HG03342 (cell line): ENCODE measurements at regions not wholly inside any gene's neighbourhood (a gene's known extent, or its start where the extent isn't known, plus 50 kb on each side); places are given as distances from the start of the nearest gene placed in this dataset.

Experiments
- ATAC-seq: cut with Tn5 transposase; IDR thresholded peaks from one replicate; pipeline ENCODE4 v1.9.1; 2021; ENCODE audit warnings: mild to moderate bottlenecking, moderate library complexity; ENCODE audit not compliant: unreplicated experiment

- ATAC-seq, result no peak
Measured at GRCh38 chr5:86875539-86875938, 257.8 kb downstream of the COX7C start.

DNA sequence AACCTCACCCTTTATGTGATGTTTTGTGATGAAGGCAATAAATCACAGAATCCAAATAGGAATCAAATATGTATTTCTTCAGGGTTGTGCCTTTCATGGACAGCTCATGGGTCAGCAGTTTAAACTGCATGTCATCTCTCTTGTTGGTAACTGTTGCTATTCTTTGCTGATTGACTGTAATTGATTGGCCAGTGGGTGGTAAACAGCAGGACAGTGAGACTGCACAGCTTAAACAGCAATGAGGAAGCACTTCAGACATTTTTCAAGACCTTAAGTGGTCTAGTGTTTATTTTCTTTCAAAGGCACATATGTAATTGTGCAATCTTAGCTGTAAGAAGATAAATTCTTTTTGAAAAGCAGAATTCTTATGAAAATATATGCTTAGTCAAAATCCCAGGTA lies 260.5 kb downstream of the COX7C start:
- no peak for ATAC-seq

DNA sequence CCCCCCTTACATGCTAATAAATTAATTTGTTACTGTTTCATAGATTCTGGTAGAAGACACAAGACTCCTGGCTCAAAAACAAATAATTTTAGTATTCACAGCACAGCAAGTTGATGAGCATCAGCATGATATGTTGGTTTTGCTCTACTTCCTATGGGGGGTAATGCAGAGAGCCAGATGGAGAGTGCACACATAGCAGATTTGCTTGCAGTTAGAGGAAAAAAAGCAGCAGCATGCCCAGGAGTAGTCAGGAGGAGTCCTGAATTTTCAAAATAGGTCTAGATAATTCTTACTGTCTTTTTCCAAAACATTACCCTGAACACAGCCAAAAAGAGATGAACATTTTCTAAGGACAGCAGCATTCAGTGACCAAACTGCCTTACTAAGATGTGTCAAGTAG lies 261.3 kb downstream of the COX7C start:
- ATAC-seq, result no peak

DNA sequence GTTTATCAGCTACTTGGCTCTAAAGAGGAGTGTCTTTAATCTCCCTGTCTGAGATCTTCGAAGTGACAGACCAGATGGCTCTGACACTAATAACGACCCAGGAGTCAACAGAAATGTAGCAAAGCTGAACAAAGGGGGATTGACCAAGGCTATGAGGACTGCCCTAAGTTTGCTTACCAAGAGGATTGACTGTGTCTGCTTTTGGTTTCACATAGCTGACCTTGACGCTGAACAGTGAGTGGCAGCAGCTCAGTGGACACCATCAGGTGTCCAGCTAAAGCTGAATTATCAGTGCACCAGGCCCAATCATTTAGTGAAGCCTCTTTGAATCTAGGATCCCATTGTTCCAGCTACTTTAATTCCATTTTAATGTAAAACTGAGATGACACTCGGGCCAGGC lies 262.6 kb downstream of the COX7C start:
- ATAC-seq, result no peak

- ATAC-seq, result peak; percentile 88
Measured at GRCh38 chr5:86880785-86881492, 263.2 kb downstream of the COX7C start.

DNA sequence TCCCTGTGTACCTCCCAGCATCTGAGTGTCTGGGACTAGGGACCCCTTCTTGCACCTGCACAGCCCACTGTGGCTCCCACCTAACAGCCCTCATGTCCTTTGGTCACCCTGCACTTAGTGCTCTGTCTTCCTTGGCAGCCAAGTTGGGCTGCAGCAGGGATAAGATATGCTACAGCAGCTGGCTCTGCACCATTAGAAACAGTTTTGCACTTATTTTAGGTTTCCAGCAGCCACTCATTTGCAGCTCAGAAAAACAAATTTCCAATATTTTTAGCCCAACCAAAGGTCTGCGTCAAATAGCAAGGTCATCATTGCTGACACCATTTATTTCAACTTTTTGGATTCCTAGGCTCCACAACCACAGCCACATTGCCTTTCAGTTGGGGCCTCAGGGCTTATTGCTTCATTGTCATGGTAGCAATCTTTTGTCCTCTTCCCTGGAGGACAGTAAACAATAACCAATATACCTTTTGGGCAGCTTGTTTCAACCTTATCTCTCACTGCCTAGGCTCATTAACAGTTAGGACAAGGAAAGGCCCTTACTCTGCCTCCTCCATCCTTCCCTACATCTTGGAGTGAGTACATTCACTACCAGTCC lies 263.9 kb downstream of the COX7C start:
- no peak for ATAC-seq

GRCh38 chr5:86884608-86885007 lies 266.9 kb downstream of the COX7C start:
- ATAC-seq, result no peak

- ATAC-seq, result no peak
Measured at GRCh38 chr5:86885011-86885410, 267.3 kb downstream of the COX7C start.

DNA sequence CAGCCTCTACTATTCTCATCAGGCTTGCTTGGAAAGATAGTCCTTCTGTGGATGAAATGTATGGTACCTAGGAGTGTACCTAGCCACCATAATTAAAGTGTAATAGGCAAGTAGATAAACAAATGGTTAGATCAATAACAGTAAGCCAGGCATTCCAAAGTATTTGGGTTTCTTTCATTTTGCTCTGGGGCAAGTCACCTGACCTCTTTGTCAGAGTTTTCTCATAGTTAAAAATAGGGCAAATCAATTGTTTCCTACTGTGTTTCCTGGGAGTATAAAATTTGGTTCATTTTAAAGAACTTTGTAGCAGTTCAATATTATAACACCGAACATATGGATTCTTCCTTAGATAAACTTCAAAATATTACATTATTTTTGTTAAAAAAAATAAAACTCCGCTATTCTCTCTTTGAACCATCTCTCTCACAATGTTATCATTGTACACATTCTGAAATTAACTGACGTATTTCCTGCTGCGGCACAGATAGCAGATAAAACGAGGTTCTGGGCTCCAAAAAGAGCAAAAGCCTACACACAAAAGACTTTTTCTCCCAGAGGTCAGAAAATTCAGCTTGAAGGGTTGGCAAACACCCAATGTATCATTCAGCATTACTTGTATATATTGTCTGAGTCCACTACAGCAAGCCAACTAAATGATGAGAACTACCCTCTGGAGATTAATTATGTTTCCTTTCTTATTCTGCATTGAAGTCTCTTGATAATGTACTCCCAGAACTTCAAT lies 267.9 kb downstream of the COX7C start:
- no peak for ATAC-seq

GRCh38 chr5:86890375-86890774 lies 272.6 kb downstream of the COX7C start:
- no peak for ATAC-seq

DNA sequence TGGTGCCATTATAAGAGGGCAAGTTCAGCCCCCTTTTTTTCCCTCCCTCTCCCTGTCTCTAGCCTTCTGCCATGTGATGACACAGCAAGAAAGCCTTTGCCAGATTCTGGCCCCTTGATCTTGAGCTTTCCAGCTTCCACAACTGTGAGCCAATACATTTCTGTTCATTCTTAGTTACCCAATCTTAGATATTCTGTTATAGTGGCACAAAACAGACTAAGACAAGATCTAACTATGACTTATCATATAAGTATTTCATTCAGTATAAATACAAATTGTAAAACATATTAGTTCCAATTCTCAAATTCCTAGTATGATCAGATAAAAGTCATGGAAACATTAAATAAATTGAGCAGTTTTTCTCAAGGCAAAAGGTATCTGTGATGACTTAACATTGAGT lies 276.3 kb downstream of the COX7C start:
- ATAC-seq, result no peak

DNA sequence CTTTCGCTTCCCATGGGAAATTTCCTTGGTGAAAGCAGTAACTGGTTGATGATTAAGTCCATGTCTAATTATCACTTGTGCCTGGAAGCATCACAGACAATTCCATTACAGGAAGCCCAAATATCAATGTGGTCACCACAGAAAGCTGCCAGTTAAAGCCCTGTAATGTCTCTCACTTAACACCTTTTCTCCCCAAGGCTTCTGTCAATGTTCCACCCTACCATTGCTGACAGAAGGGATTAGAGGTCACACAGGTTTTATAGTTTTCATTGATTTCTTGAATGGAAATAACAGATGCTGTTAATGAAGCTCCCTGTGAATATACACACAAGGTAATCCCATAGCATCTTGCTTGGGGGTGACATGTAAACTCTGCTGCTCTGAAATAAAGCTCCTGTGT lies 279.2 kb downstream of the COX7C start:
- ATAC-seq, result no peak

DNA sequence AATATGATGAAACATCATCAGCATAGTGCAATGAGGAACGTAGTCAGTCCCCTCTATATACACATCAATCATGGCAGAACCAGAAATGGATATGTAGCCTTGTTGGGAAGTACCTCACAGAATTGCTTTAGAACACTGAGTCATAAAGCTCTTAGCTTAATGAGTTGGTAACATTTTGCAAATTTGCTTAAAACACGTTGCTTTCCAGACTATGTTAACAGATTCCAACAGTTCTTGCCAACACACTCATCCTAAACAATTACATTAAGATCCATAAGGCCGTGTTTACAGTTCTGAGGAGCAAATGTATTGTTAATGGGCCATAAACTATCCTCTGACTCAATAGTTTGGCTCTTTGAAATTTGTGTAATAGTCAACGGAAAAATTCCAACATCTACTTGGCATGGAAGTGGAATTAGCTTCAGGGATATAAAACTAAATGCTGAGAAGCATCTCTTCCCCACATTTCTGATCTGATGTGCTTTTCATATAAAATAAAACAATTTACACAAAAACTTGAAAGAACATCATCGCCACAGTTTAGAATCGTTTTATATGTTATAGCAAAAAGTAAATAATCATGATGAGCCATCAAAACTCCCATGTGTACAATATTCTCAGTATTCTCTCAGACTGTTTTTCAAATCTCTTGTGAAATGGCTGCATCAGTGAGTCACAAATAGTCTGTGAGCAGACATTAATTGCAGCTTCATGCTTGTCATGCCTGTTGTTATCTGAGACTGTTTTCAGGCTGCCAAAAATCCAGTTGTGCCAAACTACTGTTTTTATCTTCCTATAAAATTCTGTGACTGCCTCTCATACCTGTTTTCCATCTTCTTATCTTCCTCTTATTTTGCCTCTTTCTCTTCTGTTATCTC lies 291.9 kb downstream of the COX7C start:
- ATAC-seq, result no peak

GRCh38 chr5:86917117-86917579 lies 299.4 kb downstream of the COX7C start:
- no peak for ATAC-seq

GRCh38 chr5:86918246-86918645 lies 300.5 kb downstream of the COX7C start:
- no peak for ATAC-seq

DNA sequence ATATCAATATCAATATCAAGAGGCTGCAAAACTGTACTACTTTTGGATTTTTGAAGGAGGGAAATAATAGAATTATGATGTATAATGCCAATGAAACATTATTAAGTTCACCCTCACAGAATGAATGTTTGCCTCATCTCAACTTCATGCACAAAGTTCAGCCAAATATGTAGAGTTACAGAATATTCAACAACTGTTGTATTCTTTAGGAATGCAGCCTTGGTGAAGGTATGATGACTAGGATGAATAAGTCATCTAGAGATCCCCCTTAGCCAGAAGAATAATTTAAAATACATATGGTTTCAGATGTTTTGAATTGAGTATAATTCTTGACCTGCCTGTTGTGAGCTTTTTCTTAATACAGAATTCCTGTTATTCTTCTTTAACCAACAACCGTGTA lies 308.3 kb downstream of the COX7C start:
- no peak for ATAC-seq

- no peak for ATAC-seq
Measured at GRCh38 chr5:86929123-86929766, 311.5 kb downstream of the COX7C start.

GRCh38 chr5:86951761-86952160 lies 315.9 kb upstream of the RASA1 start:
- no peak for ATAC-seq

- no peak for ATAC-seq
Measured at GRCh38 chr5:86964889-86965288, 302.8 kb upstream of the RASA1 start.

- ATAC-seq, result no peak
Measured at GRCh38 chr5:86968301-86968753, 299.4 kb upstream of the RASA1 start.

DNA sequence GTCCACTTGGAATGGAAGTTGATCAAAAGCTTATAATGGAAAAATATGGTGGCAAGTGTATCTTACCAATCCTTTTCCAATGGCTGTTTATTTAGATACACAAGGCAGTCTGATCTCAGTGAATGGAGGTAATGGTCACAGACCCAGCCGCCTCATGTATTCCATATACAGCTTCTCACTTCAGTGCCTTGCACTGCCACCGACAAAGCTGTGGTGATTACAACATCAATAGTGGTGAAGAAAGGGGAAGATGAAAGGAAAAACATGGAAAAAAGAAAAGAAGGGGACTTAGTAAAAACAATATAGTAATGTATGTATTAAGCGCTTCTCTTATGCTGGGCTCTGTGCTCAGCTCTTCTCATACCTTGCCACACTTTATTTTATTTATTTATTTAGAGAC lies 297.3 kb upstream of the RASA1 start:
- no peak for ATAC-seq
